HuH-7.5 (cell line): ENCODE measurements at regions not wholly inside any gene's neighbourhood (a gene's known extent, or its start where the extent isn't known, plus 50 kb on each side); places are given as distances from the start of the nearest gene placed in this dataset.

Source experiments
- DNase-seq: peaks from one replicate; pipeline ENCODE4 v3.0.0; 2011; ENCODE audit warnings: low spot score

DNA sequence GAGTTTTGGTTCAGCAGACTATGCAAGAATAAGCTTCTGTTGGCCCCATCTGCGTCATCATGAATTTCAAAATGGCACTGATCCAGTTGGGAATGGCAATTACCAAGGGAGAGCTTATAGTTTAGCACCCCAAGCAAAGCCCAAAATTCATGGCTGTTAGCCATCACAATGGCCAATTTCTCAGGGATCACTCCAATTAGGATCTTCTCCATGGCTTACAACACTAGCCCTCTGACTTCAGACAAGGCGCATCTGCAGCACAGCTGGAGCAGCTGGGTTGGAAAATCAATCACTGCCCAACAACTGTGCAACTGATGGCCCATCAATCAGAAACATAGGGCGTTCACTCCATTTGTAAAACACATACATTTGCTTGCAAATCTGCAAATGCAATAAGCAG, 273.6 kb downstream of the SRBD1 start:
- DNase-seq, result no peak

DNA sequence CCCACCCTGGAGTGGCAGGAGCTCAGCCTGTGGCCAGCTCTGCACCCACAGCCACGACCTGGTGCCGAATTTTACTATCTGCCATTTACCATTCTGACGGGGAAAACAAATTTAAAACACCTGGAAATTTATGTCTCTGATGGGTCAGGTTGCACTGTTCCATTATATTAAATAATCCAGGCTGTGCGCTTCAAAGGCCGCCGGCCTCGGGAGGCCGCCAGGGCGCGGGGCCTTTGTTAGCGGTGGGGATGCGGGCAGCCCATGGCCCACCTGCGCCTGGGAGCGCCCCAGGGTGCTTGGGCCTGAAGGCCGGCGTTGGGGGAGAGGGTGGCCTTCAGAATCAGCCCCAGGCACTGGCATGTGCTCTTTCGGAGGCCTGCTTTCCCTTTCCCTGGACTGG, 276.9 kb downstream of the SRBD1 start:
- DNase-seq, result no peak

DNA sequence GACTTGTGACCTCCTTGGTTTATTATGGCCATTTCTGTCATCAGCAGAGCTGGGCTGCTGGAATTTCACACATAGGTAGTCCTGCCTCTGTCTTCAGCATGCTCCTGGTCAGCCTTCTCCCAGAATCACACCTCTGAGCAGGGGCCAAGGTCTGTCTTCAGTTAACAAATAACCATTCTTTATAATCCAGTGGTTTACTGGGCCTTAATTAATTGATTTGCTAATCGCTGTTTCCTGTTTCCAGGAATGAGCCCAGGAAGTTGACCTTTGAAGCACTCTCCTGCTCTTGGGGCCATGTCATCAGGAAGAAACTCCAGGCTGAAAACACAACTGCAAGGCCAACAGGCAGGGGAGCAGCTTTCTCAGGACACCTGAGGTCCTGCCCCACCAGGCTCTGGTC, 278.5 kb downstream of the SRBD1 start:
- peak; percentile 19 for DNase-seq

DNA sequence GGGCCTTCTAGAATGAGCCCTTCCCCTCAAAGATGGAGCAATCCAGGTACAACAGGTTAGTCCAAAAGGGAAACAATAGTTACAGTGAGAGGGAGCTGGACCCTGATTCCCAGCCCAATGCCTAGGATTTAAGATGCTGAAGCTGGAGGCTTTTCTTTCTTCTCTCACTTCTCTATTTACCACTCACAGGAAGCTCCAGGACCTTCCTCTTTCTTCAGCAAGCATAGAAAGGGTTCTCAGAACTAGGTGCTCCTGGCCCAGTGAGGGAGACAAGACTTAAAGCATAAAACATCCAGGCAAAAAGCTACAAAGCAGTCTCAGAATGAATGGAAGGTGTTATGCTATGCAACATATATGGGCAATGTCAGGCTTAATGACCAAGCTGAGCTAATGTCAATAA, 279.0 kb downstream of the SRBD1 start:
- DNase-seq, result no peak

DNA sequence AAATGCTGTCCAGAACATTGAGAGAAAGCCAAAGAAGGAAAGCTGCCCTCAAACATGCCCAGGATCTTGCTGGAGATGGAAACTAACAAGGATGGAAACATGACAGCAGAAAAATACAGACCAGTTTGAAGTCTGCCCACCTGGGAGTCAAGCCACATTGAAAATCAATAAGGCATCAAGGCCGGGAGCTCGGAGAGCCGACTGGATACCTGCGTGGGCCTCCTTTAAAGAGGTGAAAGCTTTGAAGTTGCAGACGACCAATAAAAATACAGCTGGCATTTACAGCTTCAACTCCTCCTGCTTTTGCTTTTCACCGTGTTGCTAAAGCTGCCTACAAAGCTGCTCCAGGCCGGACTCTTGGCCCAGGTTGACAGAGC, 279.7 kb downstream of the SRBD1 start:
- no peak for DNase-seq

DNA sequence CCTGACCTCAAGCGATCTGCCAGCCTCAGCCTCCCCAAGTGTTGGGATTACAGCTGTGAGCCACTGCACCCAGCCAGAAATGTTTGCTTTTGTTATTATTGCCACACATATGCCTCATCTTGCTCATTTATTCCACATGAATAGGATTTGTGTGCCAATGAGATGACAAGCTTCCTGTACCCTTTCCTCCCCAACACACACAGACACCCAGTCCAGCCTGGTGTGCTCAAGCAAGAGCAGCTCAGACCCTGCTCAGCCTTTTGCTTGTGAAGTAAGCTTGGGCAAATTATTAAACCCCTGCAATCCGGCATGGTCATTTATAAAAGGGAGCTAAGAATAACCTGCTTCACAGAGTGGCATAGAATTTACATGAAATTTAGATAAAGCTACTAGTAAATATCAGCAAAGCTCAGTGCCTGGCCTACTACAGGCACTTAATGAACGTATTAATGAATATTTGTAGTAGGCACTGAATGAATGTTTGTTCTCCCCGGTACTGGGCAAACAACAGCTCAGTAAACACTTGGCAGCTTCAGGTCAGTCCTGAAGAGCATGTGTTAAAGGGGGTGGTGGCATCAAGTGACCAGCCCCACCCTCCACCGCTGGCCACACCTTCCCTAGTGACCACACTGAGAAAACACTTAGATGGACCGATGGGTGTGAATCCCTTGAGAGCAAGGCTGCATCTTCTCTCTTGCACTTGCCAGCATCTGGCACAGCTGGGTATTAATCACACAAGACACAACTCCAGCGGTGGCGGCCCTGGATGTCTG, 280.2 kb downstream of the SRBD1 start:
- peak; percentile 28 for DNase-seq

DNA sequence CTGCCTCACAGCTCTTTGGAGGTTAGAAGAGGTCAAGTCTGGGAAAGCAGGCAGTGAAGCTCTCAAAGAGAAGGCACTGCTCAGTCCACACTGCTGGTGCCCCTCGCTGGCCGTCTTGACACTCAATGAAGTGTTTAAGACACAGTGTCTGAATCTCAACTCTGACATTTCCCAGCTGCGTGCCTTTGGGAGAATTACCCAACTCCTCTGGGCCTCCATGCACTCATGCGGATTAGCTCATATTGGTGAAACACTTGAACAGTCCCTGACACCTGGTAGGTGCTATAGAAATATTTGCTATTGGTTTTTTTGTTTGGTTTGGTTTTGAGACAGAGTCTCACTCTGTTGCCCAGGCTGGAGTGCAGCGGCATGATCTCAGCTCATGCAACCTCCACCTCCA, 281.0 kb downstream of the SRBD1 start:
- DNase-seq, result no peak

DNA sequence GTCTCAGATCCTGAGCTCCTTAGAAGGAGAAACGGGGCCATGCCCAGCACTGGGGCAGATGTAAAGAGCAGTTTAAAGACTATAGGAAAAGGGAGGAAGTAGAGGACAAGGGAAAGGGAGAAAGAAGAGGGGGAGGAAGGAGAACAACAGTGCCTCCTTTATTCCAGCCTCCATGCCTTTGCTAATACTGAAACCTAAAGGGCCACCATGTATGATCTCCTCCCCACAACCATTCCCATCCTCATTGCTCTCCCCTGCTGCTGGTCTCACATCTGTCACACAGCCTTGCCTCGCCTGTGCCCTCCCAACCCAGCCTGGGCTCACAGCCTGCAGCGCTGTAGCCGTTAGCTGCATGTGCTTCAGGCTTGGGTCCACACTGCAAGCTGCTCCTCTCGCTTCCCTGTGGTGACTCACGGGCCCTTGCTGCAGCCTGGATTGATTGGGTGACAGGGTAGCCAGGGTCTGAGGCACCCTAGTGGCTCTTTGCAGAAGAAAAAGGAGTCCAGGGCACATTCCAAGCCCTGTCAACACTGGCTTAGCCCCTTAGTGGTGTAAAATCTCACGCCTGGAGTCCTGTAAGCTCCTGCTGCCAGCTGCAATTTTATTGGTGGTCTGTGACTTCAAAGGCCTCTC, 281.9 kb downstream of the SRBD1 start:
- peak; percentile 39 for DNase-seq

DNA sequence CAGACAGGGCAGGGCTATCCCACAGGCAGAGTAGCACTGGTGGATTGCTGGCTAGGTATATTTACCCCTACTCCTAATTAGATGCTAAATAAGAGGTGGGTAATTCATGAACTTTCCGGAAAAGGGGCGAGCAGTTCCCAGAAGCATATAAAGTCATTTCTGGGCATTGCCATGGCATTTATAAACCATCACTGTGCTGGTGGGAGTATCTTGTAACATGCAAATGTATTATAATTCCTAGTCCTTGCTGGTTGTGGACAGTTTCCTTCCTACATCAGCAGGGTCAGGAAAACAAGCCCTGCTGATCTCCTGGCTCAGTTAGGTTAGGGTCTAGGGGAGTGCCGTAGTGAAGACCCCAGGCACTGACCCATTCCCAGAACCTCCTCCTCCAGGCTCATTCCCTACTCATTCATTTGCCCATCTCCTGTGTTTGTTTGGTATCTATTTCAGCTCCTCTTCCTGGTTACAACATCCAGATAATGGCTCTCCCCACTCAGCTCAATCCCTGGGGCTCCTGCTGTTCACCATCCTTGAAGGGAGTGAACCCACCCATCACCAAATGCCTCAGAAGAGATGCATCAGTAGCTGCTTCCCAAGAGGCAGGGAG, 282.7 kb downstream of the SRBD1 start:
- DNase-seq, result no peak

DNA sequence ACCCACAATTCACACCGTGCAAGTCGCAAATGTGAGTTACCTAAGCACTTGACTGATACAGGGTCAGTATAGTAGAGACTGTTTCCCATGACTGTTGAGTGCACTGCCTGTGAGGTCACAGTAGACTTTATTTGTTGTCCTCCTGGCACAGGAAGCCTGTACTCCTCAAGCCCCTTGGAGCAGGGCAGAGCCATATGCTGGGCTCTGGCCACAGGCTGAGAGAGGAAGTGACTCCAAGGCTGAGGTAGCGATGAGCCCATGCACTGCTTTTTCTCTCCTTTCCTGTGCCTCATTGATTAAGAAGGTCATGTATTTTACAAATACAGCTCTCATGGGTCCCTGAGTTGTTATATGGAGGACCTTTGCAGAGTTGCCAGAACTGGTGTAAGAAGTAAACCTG, 287.7 kb downstream of the SRBD1 start:
- DNase-seq, result no peak

DNA sequence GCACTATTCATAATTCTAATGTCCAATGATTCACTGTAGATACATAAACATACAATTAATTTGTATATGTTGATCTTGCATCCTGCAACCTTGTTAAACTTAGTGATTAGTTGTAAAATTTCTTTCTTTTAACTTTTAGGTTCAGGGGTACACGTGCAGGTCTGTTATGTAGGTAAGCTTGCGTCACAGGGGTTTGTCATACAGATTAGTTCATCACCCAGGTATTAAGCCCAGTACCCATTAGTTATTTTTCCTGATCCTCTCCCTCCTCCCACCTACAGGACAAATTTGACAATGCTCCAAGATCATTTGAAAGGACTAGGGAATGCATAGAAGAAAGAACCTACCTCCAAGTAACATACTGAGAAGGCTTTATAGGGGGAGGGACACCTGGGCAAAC, 290.1 kb downstream of the SRBD1 start:
- no peak for DNase-seq

DNA sequence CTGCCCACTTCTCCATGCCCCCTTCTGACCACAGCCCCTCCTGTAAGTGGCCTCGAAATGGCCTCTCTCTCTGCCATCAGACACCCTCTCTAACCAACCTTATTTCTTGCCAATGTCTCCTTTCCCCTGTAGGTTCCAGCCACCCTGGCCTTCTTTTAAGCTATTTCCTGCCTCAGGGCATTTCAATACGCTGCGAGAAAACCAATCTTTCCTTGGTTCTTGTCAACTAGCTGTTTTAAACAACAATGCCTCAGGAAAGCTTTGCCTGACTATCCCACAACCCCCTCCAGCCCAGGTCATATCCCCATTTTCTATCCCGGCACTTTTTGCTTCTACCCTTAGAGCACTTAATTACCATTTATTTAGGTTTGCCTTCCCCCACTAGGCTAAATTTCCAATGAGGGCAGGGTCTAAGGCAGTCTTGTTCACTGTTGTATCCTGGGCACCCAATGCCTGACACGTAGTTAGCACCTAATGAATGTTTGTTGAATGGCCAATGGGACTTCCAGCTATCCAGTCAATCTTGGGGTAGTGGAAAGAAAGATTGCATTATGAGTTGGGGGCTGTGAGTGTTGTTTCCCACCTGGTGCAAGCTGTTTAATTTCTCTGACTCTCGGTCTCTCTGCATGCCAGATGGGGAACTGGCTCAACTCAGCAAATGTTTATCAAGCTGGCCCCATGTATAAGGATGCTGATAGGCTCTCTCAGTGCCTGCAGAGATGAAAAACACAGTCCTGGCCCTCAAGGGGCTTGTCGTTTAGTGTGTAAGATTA, 291.2 kb downstream of the SRBD1 start:
- DNase-seq, result no peak

DNA sequence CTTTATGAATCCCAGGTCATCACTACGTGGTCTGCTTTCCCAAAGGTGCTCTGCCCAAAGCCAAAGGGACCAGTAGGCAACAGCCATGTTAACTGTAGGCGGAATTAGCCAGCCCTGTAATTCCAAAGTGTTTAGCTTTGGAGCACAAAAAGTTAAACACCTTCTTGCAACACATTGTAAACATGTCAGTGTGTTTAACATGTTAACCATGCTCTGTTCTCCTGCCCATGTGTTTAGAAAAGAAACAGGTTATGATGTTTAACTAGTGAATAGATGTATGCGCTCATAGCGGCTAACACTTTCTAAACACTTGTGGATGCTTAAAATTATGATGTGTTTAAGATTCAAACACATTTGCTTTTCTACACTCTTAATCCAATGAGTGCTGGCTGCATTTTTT, 292.4 kb downstream of the SRBD1 start:
- no peak for DNase-seq

DNA sequence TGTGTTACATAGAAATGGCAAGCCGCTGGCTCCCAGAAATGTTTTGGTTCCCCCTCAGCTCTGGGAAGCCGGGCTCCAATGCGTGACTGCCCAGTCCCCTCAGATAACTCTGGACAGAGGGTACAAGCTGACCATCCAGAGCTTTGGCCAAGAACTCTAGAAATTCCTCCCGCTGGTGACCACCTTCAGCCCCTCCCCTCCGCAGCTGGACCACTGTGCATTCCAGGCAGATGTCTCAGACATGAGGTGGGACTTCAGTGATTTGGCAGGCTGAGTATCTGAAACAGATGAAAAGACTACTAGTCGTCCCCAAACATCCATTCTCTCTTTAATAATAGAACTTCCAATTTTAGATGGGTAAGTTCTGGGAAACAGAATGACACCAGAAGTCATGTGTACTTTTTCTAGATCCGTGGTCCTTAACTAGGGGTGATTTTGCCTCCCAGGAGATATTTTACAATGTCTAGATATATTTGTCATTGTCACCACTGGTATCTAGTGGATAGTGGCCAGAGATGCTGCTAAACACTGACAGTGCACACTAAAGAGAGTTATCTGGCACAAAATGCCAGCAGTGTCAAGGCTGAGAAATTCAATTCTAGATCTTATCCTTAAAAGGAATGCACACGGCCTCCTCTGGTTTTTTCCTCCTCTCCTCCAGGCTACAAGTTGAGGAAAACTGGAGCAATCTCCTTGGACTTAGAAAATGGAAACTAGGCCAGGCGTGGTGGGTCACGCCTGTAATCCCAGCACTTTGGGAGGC, 294.3 kb downstream of the SRBD1 start:
- DNase-seq, result no peak

DNA sequence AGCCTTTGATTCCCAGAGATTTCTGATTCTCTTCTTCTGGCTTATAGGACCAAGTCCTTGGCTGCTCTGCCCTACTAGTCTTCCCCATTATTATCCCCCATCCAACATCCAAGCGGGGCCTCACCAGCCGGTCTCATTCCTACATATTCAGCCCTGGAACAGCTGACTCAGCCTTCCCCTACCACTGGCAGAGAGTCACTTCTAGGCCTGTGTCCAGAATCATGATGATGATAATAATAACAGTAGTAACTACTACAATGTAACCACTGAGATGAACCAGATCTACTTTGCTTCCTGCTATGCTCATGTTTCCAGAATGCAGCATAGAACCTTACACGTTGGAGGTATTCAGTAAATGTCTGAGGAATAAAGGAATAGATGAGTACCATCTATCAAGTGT, 295.2 kb downstream of the SRBD1 start:
- no peak for DNase-seq

DNA sequence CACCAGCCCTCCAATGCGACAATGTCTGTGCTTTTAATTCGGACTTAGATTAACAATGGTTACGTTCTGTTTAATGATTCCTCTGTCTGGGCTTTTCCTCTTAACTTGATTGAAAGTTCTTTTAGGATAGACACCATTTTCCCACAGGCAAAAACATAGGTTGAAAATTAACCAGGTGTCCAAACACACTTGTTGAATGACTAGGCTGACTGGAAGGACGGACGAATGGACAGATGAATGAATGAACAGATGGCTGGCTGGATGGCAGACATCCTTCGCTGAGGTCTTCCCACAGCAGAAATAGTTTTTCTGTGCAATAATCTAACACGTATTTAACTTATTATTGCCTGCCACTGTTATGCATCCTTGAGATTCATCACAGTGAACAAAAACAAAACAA, 298.8 kb downstream of the SRBD1 start:
- DNase-seq, result peak; percentile 19

DNA sequence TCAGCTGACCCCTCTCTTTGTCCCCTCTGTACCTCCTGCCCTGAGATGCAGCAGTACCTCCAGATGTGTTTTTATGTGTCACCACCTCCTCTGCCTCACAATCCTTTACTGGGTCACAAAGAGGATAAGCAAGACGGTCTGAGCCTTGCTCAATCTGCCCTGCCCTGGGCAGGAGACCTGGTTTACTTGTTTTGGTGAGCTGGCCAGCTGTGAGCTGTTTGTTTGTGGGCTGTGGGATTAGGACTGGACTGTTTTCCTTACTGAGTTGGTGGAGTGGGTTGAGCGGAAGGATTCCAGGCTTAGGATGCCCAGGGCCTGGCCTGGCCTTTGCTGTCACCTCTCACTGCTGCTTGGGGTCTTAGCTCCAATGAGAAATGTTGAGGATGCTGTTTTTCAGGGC, 299.5 kb downstream of the SRBD1 start:
- DNase-seq, result no peak

DNA sequence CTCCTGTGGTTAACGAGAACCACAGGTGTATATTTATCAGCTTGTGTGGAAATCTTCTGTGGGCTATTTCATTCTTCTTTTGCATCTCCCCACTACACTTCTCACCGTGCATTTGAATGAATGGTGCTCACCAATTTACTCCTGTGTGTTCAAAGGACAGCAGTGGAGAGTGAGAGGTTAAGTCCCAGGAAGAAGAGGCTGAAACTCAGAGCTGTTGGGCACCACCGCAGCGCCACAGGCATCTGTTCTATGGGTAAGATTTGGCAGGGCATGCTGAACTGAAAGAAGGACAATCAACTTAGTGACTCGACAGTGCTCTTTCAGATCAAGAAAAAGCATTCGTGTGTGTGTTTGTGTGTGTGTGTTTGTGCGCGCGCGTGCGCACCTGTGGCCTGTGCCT, 297.9 kb upstream of the SIX2 start:
- DNase-seq, result no peak

DNA sequence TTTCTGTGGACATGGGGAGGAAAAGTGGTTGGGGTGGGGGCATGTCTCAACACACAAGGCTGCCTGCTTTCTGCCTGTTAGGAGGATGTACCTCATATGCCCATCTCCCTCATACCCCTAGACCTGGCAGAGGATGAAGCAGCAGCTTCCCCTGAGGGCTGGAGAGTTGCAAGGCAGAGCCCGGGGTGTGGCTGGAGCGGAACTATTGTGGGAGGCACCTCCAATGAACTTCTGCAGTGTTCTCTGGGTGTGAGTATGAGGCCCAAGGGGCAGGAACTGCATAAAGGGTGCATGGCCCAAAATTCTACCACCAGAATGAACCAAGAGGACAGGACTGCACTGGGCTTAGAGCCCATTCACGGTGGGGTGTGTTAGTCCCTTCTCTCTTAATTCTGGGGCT, 296.3 kb upstream of the SIX2 start:
- no peak for DNase-seq

DNA sequence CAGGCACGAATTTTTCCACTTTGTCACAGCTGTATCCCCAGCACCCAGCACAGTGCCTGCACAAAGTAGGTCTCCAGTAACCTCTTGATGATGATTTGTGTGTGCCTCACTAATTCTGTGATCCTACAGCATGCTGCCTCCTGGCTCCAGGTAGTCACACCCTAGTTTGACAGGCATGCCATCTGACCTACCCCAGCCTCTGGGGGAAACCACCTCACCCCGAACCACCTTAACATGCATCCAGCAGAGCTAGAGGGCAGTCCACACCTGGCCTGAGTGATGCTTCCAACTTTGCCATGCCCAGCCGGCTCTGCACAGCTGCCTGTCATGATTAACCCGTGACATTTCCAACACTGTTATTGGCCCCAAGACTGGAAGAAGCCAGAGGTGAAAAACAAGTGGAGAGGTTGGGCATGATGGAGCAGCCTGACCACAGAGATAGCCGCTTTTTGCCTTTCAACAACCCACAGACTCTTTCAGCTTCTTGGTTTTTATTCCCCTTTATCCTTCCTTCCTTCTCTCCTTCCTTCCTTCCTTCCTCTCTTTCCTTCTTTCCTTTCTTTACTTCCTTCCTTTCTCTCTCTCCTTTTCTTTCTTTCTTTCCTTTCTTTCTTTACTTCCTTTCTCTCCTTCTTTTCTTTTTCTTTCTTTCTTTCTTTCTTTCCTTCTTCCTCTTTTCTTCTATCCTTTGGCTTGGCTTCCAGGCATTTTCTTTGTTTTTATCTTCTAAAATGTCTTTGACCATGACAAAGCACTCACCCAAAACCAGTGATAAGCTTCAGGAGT, 294.4 kb upstream of the SIX2 start:
- DNase-seq, result no peak
